RWPE2 (cell line): ENCODE measurements at regions not wholly inside any gene's neighbourhood (a gene's known extent, or its start where the extent isn't known, plus 50 kb on each side); places are given as distances from the start of the nearest gene placed in this dataset.
"Not testable (repeated sequence)": the region's sequence is repeated elsewhere in the genome, so short reads cannot be mapped to it uniquely, and the experiment has no call there.

Experiments used
- ATAC-seq: fragments of 200-7000 bp; cut with Tn5 transposase; 3 replicates; pipeline ENCODE4 v1.9.1; 2021; ENCODE audit warnings: low read depth
- DNase-seq: peaks from one replicate; pipeline ENCODE4 v3.0.0-alpha.2; 2020; ENCODE audit warnings: low spot score
- H3K27ac ChIP-seq: fragments of 450-650 bp; 2 replicates; pipeline ENCODE4 v1.5.1; 2017; ENCODE audit warnings: mild to moderate bottlenecking; ENCODE audit not compliant: poor library complexity, severe bottlenecking
- H3K27me3 ChIP-seq: fragments of 250-450 bp; sonication (Bioruptor Pico); 2 replicates; pipeline ENCODE4 v1.5.1; 2021; ENCODE audit warnings: mild to moderate bottlenecking, moderate library complexity; ENCODE audit not compliant: insufficient read depth, poor library complexity, severe bottlenecking
- H3K36me3 ChIP-seq: fragments of 250-450 bp; sonication (Bioruptor Pico); 2 replicates; pipeline ENCODE4 v1.5.1; 2020; ENCODE audit warnings: low read depth, mild to moderate bottlenecking, moderate library complexity
- H3K4me1 ChIP-seq: fragments of 250-450 bp; sonication (Bioruptor Pico); 2 replicates; pipeline ENCODE4 v1.5.1; 2021; ENCODE audit warnings: mild to moderate bottlenecking, moderate library complexity; ENCODE audit not compliant: insufficient read depth, poor library complexity, severe bottlenecking
- H3K4me3 ChIP-seq: fragments of 250-450 bp; sonication (Bioruptor Pico); 2 replicates; pipeline ENCODE4 v1.5.1; 2021; ENCODE audit warnings: mild to moderate bottlenecking, moderate library complexity; ENCODE audit not compliant: severe bottlenecking
- H3K9me3 ChIP-seq: fragments of 250-450 bp; sonication (Bioruptor Pico); 2 replicates; pipeline ENCODE4 v1.5.1; 2021; ENCODE audit warnings: mild to moderate bottlenecking, moderate library complexity; ENCODE audit not compliant: severe bottlenecking
- CTCF ChIP-seq: fragments of 450-650 bp; IDR thresholded peaks from one replicate; pipeline ENCODE4 v1.5.1; 2017; ENCODE audit warnings: mild to moderate bottlenecking, moderate library complexity; ENCODE audit not compliant: poor library complexity, severe bottlenecking

- Histone ChIP-seq H3K9me3 (peaks cover 2% of the 10 kb centered on the region), H3K4me3 (no peak overlapping the region), H3K4me1 (no peaks in the 10 kb centered on the region), H3K27me3 (no peaks in the 10 kb centered on the region), H3K36me3 (no peaks in the 10 kb centered on the region), H3K27ac (no peak overlapping the region)
- ATAC-seq (no peak), DNase-seq (no peak)
- TF ChIP-seq CTCF, result no peak
Measured at GRCh38 chr14:105685003-105685402, 158.6 kb downstream of the TMEM121 start.

GRCh38 chr14:105685605-105686004 is 159.2 kb downstream of the TMEM121 start:
- H3K4me3 ChIP-seq, H3K27me3 ChIP-seq, H3K9me3 ChIP-seq, H3K4me1 ChIP-seq, ATAC-seq, H3K27ac ChIP-seq, H3K36me3 ChIP-seq: not testable (repeated sequence)
- peak; percentile 55 for DNase-seq

GRCh38 chr14:105686050-105686449 is 159.7 kb downstream of the TMEM121 start:
- not testable (repeated sequence) for ATAC-seq, H3K4me1 ChIP-seq, DNase-seq, H3K9me3 ChIP-seq, H3K27ac ChIP-seq, H3K4me3 ChIP-seq, H3K27me3 ChIP-seq, H3K36me3 ChIP-seq

GRCh38 chr14:105686462-105687170 is 160.2 kb downstream of the TMEM121 start:
- peak; percentile 56 for DNase-seq

GRCh38 chr14:105687171-105688022 is 161.0 kb downstream of the TMEM121 start:
- peak; percentile 64 for DNase-seq
- not testable (repeated sequence) for H3K4me3 ChIP-seq, H3K4me1 ChIP-seq, H3K36me3 ChIP-seq, ATAC-seq, H3K9me3 ChIP-seq, H3K27me3 ChIP-seq, H3K27ac ChIP-seq

More at GRCh38 chr14:105686462-105687170, 160.2 kb downstream of the TMEM121 start:
- H3K36me3 ChIP-seq, H3K4me1 ChIP-seq, H3K27me3 ChIP-seq, H3K9me3 ChIP-seq, H3K4me3 ChIP-seq, H3K27ac ChIP-seq, ATAC-seq: not testable (repeated sequence)

GRCh38 chr14:105688023-105688351 is 161.6 kb downstream of the TMEM121 start:
- not testable (repeated sequence) for H3K27me3 ChIP-seq, H3K36me3 ChIP-seq, H3K4me1 ChIP-seq, H3K27ac ChIP-seq, H3K9me3 ChIP-seq, H3K4me3 ChIP-seq
- ATAC-seq, result peak; percentile 85
- DNase-seq, result peak; percentile 64

- not testable (repeated sequence) for H3K9me3 ChIP-seq, H3K27me3 ChIP-seq, H3K4me1 ChIP-seq, H3K36me3 ChIP-seq, H3K4me3 ChIP-seq, ATAC-seq, H3K27ac ChIP-seq, DNase-seq
Measured at GRCh38 chr14:105688664-105689221, 162.4 kb downstream of the TMEM121 start.
